GM12864 (cell line): ENCODE measurements at regions not wholly inside any gene's neighbourhood (a gene's known extent, or its start where the extent isn't known, plus 50 kb on each side); places are given as distances from the start of the nearest gene placed in this dataset.
"Not testable (repeated sequence)": the region's sequence is repeated elsewhere in the genome, so short reads cannot be mapped to it uniquely, and the experiment has no call there.

ENCODE experiments used
- DNase-seq: peaks from one replicate; pipeline ENCODE4 v3.0.0-alpha.2; 2011; ENCODE audit warnings: low read depth
- H3K4me3 ChIP-seq: 2 replicates; pipeline ENCODE4 v1.5.1; 2011; ENCODE audit warnings: mild to moderate bottlenecking, low read depth, low read length, control low read depth
- CTCF ChIP-seq: IDR thresholded peaks from 2 replicates; pipeline ENCODE4 v1.5.1; 2011; ENCODE audit warnings: low read depth, mild to moderate bottlenecking, moderate library complexity, low read length, control low read depth, inconsistent platforms; ENCODE audit errors: missing control alignments

- TF ChIP-seq CTCF = no peak
- no peak for DNase-seq
- no peak overlapping the region for H3K4me3 ChIP-seq
Measured at GRCh38 chr16:59042301-59042700, 308.2 kb upstream of the GOT2 start.

GRCh38 chr16:59039066-59039720 lies 305.1 kb upstream of the GOT2 start:
- DNase-seq = no peak
- no peak overlapping the region for H3K4me3 ChIP-seq
- no peak for TF ChIP-seq CTCF

GRCh38 chr16:59030923-59031485 lies 296.9 kb upstream of the GOT2 start:
- no peak for DNase-seq
- TF ChIP-seq CTCF = no peak
- H3K4me3 ChIP-seq = no peak overlapping the region

GRCh38 chr16:59021751-59022150 lies 287.6 kb upstream of the GOT2 start:
- no peak for DNase-seq
- TF ChIP-seq CTCF = no peak
- no peak overlapping the region for H3K4me3 ChIP-seq

DNA sequence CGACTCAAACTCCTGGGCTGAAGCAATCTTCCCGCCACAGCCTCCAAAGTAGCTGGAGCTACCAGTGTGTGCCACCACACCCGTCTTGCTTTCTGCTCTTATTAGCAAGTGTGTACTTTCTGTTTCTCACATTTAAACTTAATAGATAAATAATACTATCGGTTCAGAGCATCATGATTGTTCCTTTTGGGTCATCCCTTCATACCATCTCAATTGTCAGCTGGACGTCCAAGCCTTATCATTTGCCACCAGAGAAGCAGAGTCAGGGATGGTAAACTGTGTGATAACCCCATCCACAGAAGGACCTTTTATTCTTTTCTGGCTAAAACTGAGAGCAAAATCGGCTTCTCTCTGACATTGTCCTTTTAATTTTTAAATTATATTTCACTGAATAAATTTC lies 279.8 kb upstream of the GOT2 start:
- no peak overlapping the region for H3K4me3 ChIP-seq
- DNase-seq = no peak
- no peak for TF ChIP-seq CTCF

DNA sequence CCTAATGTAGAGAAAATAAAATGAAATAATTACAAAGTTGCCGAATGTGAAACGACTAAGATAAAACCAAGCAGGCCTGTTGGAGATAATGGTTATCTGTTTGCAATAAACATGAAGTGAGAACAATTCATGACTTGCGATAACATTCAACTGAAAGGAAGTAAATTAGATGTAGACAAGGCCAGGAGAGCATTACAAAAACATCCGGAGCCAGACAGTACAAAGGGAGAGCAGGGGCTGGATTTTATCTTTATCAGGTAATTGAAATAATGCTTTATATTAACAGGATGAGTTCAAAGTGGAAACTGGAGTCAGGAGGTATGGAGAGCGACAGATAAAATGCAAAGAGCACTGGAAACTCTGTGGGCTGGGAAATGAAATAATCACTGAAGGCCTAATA lies 265.6 kb upstream of the GOT2 start:
- no peak for TF ChIP-seq CTCF
- no peak overlapping the region for H3K4me3 ChIP-seq
- no peak for DNase-seq

DNA sequence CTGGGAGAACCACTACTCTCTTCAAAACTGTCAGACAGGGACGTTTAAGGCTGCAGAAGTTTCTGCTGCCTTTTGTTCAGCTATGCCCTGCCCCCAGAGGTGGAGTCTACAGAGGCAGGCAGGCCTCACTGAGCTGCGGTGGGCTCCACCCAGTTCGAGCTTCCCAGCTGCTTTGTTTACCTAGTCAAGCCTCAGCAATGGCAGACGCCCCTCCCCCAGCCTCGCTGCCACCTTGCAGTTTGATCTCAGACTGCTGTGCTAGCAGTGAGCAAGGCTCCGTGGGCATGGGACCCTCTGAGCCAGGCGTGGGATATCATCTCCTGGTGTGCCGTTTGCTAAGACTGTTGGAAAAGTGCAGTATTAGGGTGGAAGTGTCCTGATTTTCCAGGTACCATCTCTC lies 258.6 kb upstream of the GOT2 start:
- H3K4me3 ChIP-seq, DNase-seq: not testable (repeated sequence)

GRCh38 chr16:58983181-58983965 lies 249.3 kb upstream of the GOT2 start:
- H3K4me3 ChIP-seq, DNase-seq: not testable (repeated sequence)
